ENCODE measurements at regions not wholly inside any gene's neighbourhood (a gene's known extent, or its start where the extent isn't known, plus 50 kb on each side); places are given as distances from the start of the nearest gene placed in this dataset.
"Not testable (repeated sequence)": the region's sequence is repeated elsewhere in the genome, so short reads cannot be mapped to it uniquely, and the experiment has no call there.

DNA sequence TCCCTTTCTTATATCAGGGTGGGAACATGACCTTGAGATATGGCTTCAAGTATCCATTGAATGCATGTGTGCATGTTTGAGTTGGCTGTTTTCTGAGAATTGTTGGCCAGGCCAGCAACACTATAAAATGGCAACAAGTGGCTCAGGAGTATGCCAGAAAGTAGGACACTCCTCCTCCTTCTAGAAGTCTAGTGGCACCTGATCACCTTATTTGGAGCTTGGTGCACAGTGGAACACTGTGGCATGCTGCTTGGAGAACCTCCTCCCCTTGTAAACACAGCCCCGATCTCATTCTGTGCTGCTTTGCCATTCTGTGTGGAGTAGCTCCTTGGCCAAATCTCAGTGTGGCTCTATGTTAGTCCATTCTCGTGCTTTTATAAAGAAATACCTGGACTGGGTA lies 114.8 kb upstream of the NDN start:
- ATAC-seq (ENCODE audit: insufficient read depth, low FRiP score) (peak; percentile 47), DNase-seq (peak in 1 of 3 donors; percentile 0)
- 55 to 64% methylated on average over 2 of the region's 2 CpGs for WGBS, 2 donors
- no peaks in the 10 kb centered on the region for H3K36me3 ChIP-seq (ENCODE audit: control insufficient read depth in 4 of 4, insufficient read depth in 4 of 4, low read length in 4 of 4)
- H3K9ac ChIP-seq (ENCODE audit: insufficient read depth in 1 of 2, low read length in 2 of 2), result no peak overlapping the region
- no peak overlapping the region for H3K4me3 ChIP-seq
- peaks cover 0 to 2% (median 0%) of the 10 kb centered on the region in 4 donors for H3K9me3 ChIP-seq (ENCODE audit: control insufficient read depth in 4 of 4, insufficient read depth in 3 of 4, low read length in 3 of 4)
- H3K27me3 ChIP-seq (ENCODE audit: control insufficient read depth in 3 of 3, insufficient read depth in 3 of 3, low read length in 2 of 3), result no peaks in the 10 kb centered on the region
- TF ChIP-seq, protein P1, sequence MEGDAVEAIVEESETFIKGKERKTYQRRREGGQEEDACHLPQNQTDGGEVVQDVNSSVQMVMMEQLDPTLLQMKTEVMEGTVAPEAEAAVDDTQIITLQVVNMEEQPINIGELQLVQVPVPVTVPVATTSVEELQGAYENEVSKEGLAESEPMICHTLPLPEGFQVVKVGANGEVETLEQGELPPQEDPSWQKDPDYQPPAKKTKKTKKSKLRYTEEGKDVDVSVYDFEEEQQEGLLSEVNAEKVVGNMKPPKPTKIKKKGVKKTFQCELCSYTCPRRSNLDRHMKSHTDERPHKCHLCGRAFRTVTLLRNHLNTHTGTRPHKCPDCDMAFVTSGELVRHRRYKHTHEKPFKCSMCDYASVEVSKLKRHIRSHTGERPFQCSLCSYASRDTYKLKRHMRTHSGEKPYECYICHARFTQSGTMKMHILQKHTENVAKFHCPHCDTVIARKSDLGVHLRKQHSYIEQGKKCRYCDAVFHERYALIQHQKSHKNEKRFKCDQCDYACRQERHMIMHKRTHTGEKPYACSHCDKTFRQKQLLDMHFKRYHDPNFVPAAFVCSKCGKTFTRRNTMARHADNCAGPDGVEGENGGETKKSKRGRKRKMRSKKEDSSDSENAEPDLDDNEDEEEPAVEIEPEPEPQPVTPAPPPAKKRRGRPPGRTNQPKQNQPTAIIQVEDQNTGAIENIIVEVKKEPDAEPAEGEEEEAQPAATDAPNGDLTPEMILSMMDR (IDR thresholded peaks at IDR 0.05; ENCODE audit: control extremely low read depth, extremely low read depth), result no peak
- H3K4me1 ChIP-seq (ENCODE audit: control insufficient read depth in 5 of 5, insufficient read depth in 5 of 5, low read length in 5 of 5), result no peaks in the 10 kb centered on the region
- H3K27ac ChIP-seq (ENCODE audit: low read depth in 1 of 2, low read length in 1 of 2), result no peak overlapping the region

DNA sequence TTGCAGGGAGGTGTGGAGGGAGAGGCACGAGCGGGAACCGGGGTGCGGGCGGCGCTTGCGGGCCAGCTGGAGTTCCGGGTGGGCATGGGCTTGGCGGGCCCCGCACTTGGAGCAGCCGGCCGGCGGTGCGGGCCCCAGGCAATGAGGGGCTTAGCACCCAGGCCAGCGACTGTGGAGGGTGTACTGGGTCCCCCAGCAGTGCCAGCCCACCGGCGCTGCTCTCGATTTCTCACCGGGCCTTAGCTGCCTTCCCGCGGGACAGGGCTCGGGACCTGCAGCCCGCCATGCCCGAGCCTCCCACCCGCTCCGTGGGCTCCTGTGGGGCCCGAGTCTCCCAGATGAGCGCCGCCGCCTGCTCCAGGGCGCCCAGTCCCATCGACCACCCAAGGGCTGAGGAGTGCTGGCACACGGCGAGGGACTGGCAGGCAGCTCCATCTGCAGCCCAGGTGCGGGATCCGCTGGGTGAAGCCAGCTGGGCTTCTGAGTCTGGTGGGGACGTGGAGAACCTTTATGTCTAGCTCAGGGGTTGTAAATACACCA lies 115.9 kb upstream of the NDN start:
- not testable (repeated sequence) for H3K36me3 ChIP-seq (ENCODE audit: control insufficient read depth in 4 of 4, insufficient read depth in 4 of 4, low read length in 4 of 4); H3K9me3 ChIP-seq (ENCODE audit: control insufficient read depth in 4 of 4, insufficient read depth in 3 of 4, low read length in 3 of 4); DNase-seq; H3K4me1 ChIP-seq (ENCODE audit: control insufficient read depth in 5 of 5, insufficient read depth in 5 of 5, low read length in 5 of 5); ATAC-seq (ENCODE audit: insufficient read depth, low FRiP score); H3K9ac ChIP-seq (ENCODE audit: insufficient read depth in 1 of 2, low read length in 2 of 2); H3K27ac ChIP-seq (ENCODE audit: low read depth in 1 of 2, low read length in 1 of 2); H3K27me3 ChIP-seq (ENCODE audit: control insufficient read depth in 3 of 3, insufficient read depth in 3 of 3, low read length in 2 of 3); H3K4me3 ChIP-seq
- WGBS, 2 donors, result 89 to 90% methylated on average over 32 to 37 of the region's 37 CpGs

DNA sequence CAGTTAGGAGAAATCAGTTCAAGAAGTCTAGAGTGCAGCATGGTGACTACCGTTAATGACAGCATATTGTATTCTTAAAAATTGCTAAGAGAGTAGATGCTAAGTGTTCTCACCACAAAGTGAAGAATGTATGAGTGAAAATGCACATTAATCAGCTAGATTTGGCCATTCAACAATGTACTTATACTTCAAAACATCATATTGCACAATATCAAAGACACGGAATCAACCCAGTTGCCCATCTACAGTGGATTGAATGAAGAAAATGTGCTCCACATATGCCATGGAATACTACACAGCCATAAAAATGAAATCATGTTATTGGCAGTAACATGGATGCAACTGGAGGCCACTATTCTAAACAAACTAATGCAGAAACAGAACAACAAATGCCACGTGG lies 119.9 kb upstream of the NDN start:
- Histone ChIP-seq H3K9ac (ENCODE audit: insufficient read depth in 1 of 2, low read length in 2 of 2) (no peak overlapping the region), H3K9me3 (ENCODE audit: control insufficient read depth in 4 of 4, insufficient read depth in 3 of 4, low read length in 3 of 4) (peaks cover 0 to 2% (median 1%) of the 10 kb centered on the region in 4 donors), H3K36me3 (ENCODE audit: control insufficient read depth in 4 of 4, insufficient read depth in 4 of 4, low read length in 4 of 4) (no peaks in the 10 kb centered on the region), H3K4me3 (no peak overlapping the region), H3K27ac (ENCODE audit: low read depth in 1 of 2, low read length in 1 of 2) (no peak overlapping the region), H3K27me3 (ENCODE audit: control insufficient read depth in 3 of 3, insufficient read depth in 3 of 3, low read length in 2 of 3) (no peaks in the 10 kb centered on the region), H3K4me1 (ENCODE audit: control insufficient read depth in 5 of 5, insufficient read depth in 5 of 5, low read length in 5 of 5) (no peaks in the 10 kb centered on the region)
- TF ChIP-seq, protein P1 (IDR thresholded peaks at IDR 0.05; ENCODE audit: control extremely low read depth, extremely low read depth), result no peak
- DNase-seq (no peak), ATAC-seq (ENCODE audit: insufficient read depth, low FRiP score) (no peak)
- WGBS, 2 donors, result 65 to 71% methylated on average over 3 of the region's 3 CpGs

DNA sequence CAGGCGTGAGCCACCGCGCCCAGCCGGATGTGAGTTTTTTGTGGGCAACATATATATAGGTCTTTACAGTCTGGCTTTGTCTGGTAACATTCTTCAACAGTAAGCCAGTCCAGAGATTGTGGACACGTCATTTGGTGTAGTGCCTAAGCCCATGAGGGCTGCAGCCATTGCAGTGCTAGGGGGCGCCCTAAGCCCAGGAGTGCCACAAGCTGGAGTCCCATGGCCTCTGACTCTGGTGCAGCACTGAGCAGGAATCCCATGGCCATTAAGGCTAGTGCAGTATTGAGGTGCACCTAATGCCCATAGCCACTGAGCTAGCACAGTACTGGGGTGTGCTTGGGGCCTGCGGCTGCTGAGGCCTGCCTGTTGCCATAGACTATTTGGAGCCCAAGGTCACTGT lies 136.4 kb upstream of the NDN start:
- no peak for ATAC-seq (ENCODE audit: insufficient read depth, low FRiP score)
- Histone ChIP-seq H3K4me3 (no peak overlapping the region), H3K4me1 (ENCODE audit: control insufficient read depth in 5 of 5, insufficient read depth in 5 of 5, low read length in 5 of 5) (no peaks in the 10 kb centered on the region)

More for the DNA sequence above, 136.4 kb upstream of the NDN start:
- H3K9ac ChIP-seq (ENCODE audit: insufficient read depth in 1 of 2, low read length in 2 of 2), result no peak overlapping the region
- no peak for DNase-seq
- 71 to 82% methylated on average over 7 of the region's 7 CpGs for WGBS, 2 donors
- no peaks in the 10 kb centered on the region for H3K27me3 ChIP-seq (ENCODE audit: control insufficient read depth in 3 of 3, insufficient read depth in 3 of 3, low read length in 2 of 3)
- TF ChIP-seq, protein P1 (IDR thresholded peaks at IDR 0.05; ENCODE audit: control extremely low read depth, extremely low read depth), result no peak
- no peaks in the 10 kb centered on the region for H3K9me3 ChIP-seq (ENCODE audit: control insufficient read depth in 4 of 4, insufficient read depth in 3 of 4, low read length in 3 of 4)
- no peaks in the 10 kb centered on the region for H3K36me3 ChIP-seq (ENCODE audit: control insufficient read depth in 4 of 4, insufficient read depth in 4 of 4, low read length in 4 of 4)
- no peak overlapping the region for H3K27ac ChIP-seq (ENCODE audit: low read depth in 1 of 2, low read length in 1 of 2)
